NCI-H2081 (cell line): ENCODE measurements at regions not wholly inside any gene's neighbourhood (a gene's known extent, or its start where the extent isn't known, plus 50 kb on each side); places are given as distances from the start of the nearest gene placed in this dataset.
"Not testable (repeated sequence)": the region's sequence is repeated elsewhere in the genome, so short reads cannot be mapped to it uniquely, and the experiment has no call there.

Experiments
- DNase-seq, 2 experiments: peaks; one replicate each; lab custom pipeline; 2025; lab: John Stamatoyannopoulos, UW

- DNase-seq: no peak
Measured at GRCh38 chr4:135921081-135921480, 1611.2 kb downstream of the PCDH18 start.

DNA sequence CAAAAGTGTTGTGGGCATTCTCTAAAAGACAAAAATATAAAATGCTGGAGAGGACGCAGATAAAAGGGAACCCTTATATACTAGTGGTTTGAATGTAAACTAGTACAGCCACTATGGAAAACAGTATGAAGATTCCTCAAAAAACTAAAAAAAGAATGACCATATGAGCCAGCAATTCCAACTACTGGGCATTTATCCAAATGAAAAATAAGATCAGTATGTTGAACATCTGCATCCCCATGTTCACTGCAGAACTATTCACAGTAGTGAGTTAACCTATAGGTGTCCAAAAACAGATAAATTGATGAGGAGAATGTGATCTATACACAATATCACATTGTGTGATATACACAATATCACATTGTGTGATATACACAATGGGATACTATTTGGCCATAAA lies 1615.3 kb downstream of the PCDH18 start:
- DNase-seq: no peak

DNA sequence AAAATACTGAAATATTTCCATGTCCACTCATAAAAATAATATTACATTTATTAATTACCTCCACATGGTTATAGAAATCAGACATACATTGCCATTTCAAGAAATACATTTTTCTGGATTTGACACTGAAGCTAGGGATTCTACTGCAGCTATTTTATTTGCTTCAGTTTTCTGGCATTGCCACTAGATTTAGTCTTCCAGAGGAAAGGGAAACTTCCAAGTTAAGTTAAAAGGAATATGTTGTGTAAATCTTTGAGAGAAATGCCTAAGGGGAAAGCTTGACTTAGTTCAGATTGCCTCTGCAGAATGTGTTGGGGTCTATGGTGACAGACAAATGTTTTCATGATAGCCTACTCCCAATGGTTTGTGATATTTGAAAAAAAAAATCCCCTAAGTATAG lies 1631.3 kb downstream of the PCDH18 start:
- no peak for DNase-seq

GRCh38 chr4:135864304-135864703 lies 1662.7 kb upstream of the PABPC4L start:
- not testable (repeated sequence) for DNase-seq

GRCh38 chr4:135840781-135841180 lies 1639.2 kb upstream of the PABPC4L start:
- DNase-seq: no peak

- no peak for DNase-seq
Measured at GRCh38 chr4:135839712-135840111, 1638.1 kb upstream of the PABPC4L start.

DNA sequence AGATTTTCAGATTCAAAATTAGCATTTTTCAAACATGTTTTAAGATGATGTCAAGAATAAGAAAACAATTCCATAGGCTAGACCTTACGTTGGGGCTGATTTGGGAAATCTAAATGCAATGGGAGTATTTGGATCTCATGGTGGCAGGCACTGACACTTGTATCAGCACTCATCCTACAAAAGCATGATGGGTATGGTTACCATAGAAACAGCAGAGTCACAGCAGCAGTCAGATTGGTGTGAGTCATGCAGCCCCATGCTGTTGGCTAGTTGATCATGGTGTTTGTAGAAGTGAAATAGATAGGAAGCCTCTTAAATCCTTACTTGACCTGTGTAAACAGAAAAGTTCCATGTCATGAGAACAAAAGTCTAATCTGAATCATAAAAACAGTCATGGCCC lies 1637.3 kb upstream of the PABPC4L start:
- DNase-seq: peak in 1 of 2 experiments; percentile 7

GRCh38 chr4:135834471-135834870 lies 1632.9 kb upstream of the PABPC4L start:
- DNase-seq: no peak

GRCh38 chr4:135833529-135833928 lies 1631.9 kb upstream of the PABPC4L start:
- no peak for DNase-seq

DNA sequence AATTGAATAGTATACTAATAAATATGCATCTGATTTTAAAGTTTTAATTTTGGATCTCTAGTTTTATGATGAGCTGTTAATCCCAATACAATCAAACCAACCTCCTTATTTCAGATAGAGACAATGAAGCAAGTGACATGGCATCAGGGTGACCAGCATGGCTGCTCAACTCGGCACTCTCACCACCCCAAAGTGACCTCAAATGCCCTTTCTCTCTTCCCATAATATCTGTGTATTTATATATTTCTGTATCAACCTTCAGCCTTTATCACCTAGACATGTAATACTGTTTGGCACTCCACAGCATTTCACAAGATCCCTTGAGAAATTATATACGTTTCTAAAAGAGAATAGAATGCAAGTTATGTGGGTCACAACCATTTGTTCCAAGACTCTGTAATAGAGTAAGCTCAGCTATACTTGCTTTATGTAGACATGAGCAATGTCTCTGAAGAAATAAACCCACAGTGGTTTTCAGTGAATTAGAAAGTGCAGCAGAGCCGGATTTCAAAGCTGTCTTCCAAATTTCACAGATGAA lies 1623.2 kb upstream of the PABPC4L start:
- no peak for DNase-seq

- no peak for DNase-seq
Measured at GRCh38 chr4:135804785-135805184, 1603.2 kb upstream of the PABPC4L start.

DNA sequence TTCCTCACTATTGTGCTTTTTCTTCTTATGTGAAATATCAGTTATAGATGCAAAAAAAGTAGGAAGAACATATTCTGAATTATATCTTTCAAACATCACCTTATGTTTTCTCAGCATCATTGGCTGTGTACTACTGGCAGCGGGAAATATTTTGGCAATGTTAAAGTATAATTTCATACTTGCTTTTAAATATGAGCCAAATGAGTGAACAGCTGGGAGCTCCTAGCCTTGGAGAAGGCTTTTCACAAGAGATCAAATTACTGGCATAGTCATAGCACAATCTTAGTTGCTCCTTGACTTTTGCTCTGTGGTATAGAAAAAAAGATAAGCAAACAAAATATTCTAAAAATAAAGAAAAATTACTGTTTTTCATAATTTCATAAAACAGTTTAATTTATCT lies 1575.8 kb upstream of the PABPC4L start:
- DNase-seq: no peak

GRCh38 chr4:135775909-135776308 lies 1574.3 kb upstream of the PABPC4L start:
- no peak for DNase-seq

DNA sequence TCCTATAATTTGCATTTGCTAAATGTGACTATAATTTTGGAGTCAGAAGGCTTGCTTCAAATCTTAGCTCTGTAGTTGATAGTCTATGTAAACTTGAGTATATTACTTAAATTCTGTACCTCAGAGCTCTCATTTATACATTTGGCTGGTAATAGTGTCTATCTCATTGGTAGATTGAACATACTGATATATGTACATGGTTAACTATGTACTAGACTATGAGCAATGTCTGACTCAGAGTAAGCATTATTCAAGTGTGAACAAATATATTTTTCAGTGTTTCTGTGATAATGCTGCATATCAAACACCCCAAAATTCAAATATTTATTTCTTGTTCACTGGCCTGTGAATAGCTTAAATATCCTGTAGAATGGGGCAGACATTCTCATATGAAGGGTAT lies 1568.9 kb upstream of the PABPC4L start:
- DNase-seq: no peak

GRCh38 chr4:135744928-135745327 lies 1543.3 kb upstream of the PABPC4L start:
- DNase-seq: no peak

DNA sequence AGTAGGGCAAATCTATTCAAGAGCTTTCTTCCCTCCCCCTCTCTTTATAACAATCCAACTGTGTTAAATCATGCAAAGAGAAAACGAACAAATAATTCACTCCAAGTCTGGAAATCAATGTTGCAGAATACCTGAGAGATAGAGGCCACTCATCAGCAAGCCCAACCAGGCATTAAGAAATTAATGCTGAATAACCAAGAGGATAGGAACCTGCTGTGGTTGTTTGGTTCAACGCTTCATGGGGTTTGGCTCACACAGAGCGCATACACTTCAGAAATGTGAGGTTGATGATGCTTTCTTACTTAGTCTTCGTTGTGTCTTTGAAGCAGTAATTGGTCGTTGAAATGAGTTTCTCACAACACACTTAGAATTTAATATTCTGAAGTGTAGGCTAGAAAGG lies 1540.0 kb upstream of the PABPC4L start:
- DNase-seq: no peak

DNA sequence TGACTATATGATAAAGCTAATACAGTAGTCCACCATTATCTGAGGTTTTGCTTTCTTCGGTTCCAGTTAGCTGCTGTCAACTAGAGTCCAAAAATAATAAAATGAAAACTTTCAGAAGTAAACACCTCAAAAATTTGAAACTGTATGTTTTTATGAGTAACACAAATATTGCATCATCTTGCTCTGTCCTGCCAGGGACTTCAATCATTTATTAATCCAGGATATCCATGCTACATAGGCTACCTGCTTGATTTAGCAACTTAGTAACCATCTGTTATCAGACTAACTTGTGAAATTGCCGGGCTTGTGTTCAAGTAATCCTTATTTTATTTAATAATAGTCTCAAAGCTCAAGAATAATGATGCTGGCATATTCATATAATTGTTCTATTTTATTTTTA lies 1537.8 kb upstream of the PABPC4L start:
- no peak for DNase-seq

- no peak for DNase-seq
Measured at GRCh38 chr4:135735512-135735911, 1533.9 kb upstream of the PABPC4L start.

DNA sequence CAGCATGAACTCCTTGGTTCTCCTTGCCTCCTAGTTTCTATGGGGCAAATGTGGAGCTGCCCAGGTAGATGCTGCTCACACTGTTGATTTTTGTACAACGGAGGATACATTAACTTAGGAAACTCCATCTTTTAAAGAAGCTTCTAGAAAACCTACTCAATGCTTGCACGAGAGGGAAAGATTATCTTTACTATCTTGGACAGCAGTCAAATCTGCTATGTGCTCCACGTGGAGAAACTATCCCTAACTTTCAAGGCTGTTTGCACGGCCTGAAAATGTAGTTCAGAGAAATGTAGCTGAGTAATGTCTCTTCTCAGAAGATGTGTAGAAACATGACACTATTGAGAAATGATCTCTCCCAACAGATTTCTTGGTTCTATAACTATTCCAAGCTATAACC lies 1530.9 kb upstream of the PABPC4L start:
- DNase-seq: no peak

DNA sequence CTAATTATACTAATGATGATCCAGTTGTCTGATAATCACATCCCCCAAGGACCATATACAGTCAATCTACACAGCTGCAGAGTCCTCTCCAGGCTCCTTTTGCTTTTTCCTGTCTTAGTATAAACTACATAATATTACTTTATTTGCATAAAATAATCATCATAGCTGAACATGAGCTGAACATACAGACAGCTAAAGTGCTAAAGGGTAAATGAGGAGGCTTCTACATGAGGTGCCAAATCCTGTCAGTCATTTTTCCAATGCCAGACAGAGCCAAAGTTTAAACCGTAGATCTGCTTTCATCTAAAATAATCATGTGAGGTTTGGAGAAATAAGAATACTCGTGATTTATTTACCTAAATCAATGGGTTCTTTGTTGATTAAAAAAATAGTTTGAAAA lies 1530.1 kb upstream of the PABPC4L start:
- no peak for DNase-seq

- DNase-seq: no peak
Measured at GRCh38 chr4:135724421-135724820, 1522.8 kb upstream of the PABPC4L start.

- no peak for DNase-seq
Measured at GRCh38 chr4:135718019-135718418, 1516.4 kb upstream of the PABPC4L start.

- DNase-seq: no peak
Measured at GRCh38 chr4:135705343-135705742, 1503.8 kb upstream of the PABPC4L start.

- DNase-seq: no peak
Measured at GRCh38 chr4:135694066-135694465, 1492.5 kb upstream of the PABPC4L start.

DNA sequence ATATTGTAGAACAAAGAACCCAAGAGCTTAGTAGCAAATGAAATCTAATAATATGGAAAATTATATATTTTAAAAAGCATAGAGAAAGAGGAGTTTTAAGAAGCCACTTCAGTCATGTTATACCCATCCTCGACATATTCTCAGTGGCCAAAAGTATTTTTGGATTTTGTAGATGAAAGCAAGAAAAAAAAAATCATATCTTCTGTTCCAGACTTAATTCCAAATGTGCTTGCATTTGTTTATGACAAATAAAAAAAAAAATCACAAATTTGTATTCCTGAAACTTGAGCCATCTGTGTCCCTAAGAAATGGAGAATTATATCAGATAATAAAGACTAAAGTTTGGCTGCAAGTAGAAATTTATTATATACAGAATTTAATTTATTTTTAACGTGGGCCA lies 1482.4 kb upstream of the PABPC4L start:
- no peak for DNase-seq
